ENCODE measurements at regions not wholly inside any gene's neighbourhood (a gene's known extent, or its start where the extent isn't known, plus 50 kb on each side); places are given as distances from the start of the nearest gene placed in this dataset.

DNA sequence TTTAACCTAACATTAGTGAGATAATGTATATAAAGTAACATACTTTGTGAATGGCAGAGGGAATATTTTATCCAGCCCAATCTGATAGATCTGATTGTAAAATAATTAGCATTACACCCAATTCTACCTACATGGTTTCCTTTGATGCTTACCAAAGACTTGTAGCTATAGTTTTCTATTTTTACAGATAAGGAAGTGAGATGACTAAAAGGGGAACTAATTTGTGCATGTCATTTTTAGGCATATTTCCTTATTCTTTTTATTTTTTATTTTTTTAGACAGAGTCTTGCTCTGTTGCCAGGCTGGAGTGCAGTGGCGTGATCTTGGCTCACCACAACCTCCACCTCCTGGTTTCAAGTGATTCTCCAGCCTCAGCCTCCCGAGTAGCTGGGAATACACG, 793.7 kb upstream of the LRRC4C start:
- TF ChIP-seq CTCF (IDR thresholded peaks at IDR 0.05) (no peak), POLR2A (IDR thresholded peaks at IDR 0.05) (no peak)

All from uterus (tissue), 2 donors.